T1000 (cell line): ENCODE measurements at regions not wholly inside any gene's neighbourhood (a gene's known extent, or its start where the extent isn't known, plus 50 kb on each side); places are given as distances from the start of the nearest gene placed in this dataset.
"Not testable (repeated sequence)": the region's sequence is repeated elsewhere in the genome, so short reads cannot be mapped to it uniquely, and the experiment has no call there.

Experiments
- DNase-seq: peaks from one replicate; lab custom pipeline; 2025; ENCODE audit warnings: mixed read lengths; lab: John Stamatoyannopoulos, UW

GRCh38 chr3:174457758-174458157, 401.4 kb upstream of the NAALADL2 start:
- DNase-seq: no peak

GRCh38 chr3:174460831-174461230, 398.3 kb upstream of the NAALADL2 start:
- no peak for DNase-seq

GRCh38 chr3:174462916-174463315, 396.2 kb upstream of the NAALADL2 start:
- no peak for DNase-seq

GRCh38 chr3:174465177-174465576, 394.0 kb upstream of the NAALADL2 start:
- no peak for DNase-seq

GRCh38 chr3:174466471-174467054, 392.6 kb upstream of the NAALADL2 start:
- no peak for DNase-seq

- DNase-seq: no peak
These were observed 381.6 kb upstream of the NAALADL2 start for GRCh38 chr3:174477491-174477890.

- no peak for DNase-seq
These were observed 378.4 kb upstream of the NAALADL2 start for GRCh38 chr3:174480767-174481166.

GRCh38 chr3:174482541-174482940, 376.6 kb upstream of the NAALADL2 start:
- no peak for DNase-seq

- DNase-seq: no peak
These were observed 375.9 kb upstream of the NAALADL2 start for GRCh38 chr3:174483254-174483653.

- not testable (repeated sequence) for DNase-seq
These were observed 375.3 kb upstream of the NAALADL2 start for GRCh38 chr3:174483856-174484255.

GRCh38 chr3:174488527-174488926, 370.6 kb upstream of the NAALADL2 start:
- DNase-seq: no peak

GRCh38 chr3:174495311-174495710, 363.8 kb upstream of the NAALADL2 start:
- DNase-seq: no peak

GRCh38 chr3:174495928-174496327, 363.2 kb upstream of the NAALADL2 start:
- DNase-seq: no peak

GRCh38 chr3:174498638-174499037, 360.5 kb upstream of the NAALADL2 start:
- no peak for DNase-seq

GRCh38 chr3:174505266-174505665, 353.9 kb upstream of the NAALADL2 start:
- DNase-seq: no peak

- DNase-seq: no peak
These were observed 334.9 kb upstream of the NAALADL2 start for GRCh38 chr3:174524203-174524602.

GRCh38 chr3:174529298-174529697, 329.8 kb upstream of the NAALADL2 start:
- DNase-seq: no peak

- no peak for DNase-seq
These were observed 327.7 kb upstream of the NAALADL2 start for GRCh38 chr3:174531262-174531982.

GRCh38 chr3:174532216-174532615, 326.9 kb upstream of the NAALADL2 start:
- DNase-seq: no peak

GRCh38 chr3:174532776-174533175, 326.4 kb upstream of the NAALADL2 start:
- DNase-seq: no peak

- DNase-seq: no peak
These were observed 325.8 kb upstream of the NAALADL2 start for GRCh38 chr3:174533286-174533685.

GRCh38 chr3:174536319-174536718, 322.8 kb upstream of the NAALADL2 start:
- DNase-seq: no peak

- no peak for DNase-seq
These were observed 321.0 kb upstream of the NAALADL2 start for GRCh38 chr3:174538151-174538550.
